Right atrium auricular region (tissue), 2 donors: ENCODE measurements at regions not wholly inside any gene's neighbourhood (a gene's known extent, or its start where the extent isn't known, plus 50 kb on each side); places are given as distances from the start of the nearest gene placed in this dataset.

Source experiments
- DNase-seq: peaks from one replicate; pipeline ENCODE4 v3.0.0-alpha.2; 2019; ENCODE audit warnings: low spot score
- H3K27ac ChIP-seq, 2 donors: fragments of 200-600 bp; sonication (generic); 1 replicate in 1 of 2; 2 replicates in 1 of 2; pipeline ENCODE4 v1.5.1; 2016 to 2019
- H3K27me3 ChIP-seq, 2 donors: fragments of 200-600 bp; sonication (generic); one replicate each; pipeline versions ENCODE4 v1.5.1 to v1.6.0; 2017 to 2019
- H3K36me3 ChIP-seq: fragments of 200-600 bp; sonication (generic); one replicate; pipeline ENCODE4 v1.5.1; 2016
- H3K4me1 ChIP-seq, 2 donors: fragments of 200-600 bp; sonication (generic); one replicate each; pipeline versions ENCODE4 v1.5.1 to v1.6.0; 2017 to 2019
- H3K4me3 ChIP-seq, 2 donors: fragments of 200-600 bp; sonication (generic); 1 replicate in 1 of 2; 2 replicates in 1 of 2; pipeline ENCODE4 v1.5.1; 2017 to 2019; ENCODE audit warnings: mild to moderate bottlenecking in 1 of 2, moderate library complexity in 1 of 2
- H3K9me3 ChIP-seq, 2 donors: fragments of 200-600 bp; sonication (generic); one replicate each; pipeline ENCODE4 v1.5.1; 2019
- CTCF ChIP-seq, 2 donors: fragments of 200-600 bp; sonication (generic); IDR thresholded peaks; one replicate each; pipeline ENCODE4 v1.5.1; 2019; ENCODE audit warnings: antibody characterized with exemption in 2 of 2

DNA sequence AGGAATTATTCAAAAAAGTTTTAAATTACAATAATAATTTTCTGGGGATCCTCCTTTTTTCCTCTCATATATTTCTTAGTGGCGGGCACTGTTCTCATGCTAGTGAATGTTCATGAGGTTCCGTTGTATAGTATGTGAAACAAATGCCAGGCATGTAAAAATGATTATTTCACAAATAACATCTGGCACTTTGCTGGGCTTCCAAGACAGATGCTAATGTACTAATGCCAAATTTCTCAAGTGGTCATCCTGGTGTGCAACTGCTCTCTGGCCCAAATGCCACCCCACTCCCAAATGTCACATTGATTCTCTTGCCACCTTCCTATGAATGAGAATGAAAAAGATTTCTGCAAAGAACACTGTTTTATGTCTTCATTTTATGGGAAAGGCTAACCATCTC is 564.0 kb upstream of the GCFC2 start:
- H3K9me3 ChIP-seq: no peaks in the 10 kb centered on the region

GRCh38 chr2:76274160-76274559 is 563.4 kb upstream of the GCFC2 start:
- DNase-seq: no peak
- Histone ChIP-seq H3K4me3 (no peak overlapping the region), H3K9me3 (no peaks in the 10 kb centered on the region), H3K27me3 (no peaks in the 10 kb centered on the region), H3K27ac (no peak overlapping the region), H3K4me1 (no peaks in the 10 kb centered on the region), H3K36me3 (no peaks in the 10 kb centered on the region)
- TF ChIP-seq CTCF (IDR thresholded peaks at IDR 0.05): no peak

More for the DNA sequence above, 564.0 kb upstream of the GCFC2 start:
- no peaks in the 10 kb centered on the region for H3K27me3 ChIP-seq
- H3K4me3 ChIP-seq: no peak overlapping the region
- no peak for DNase-seq
- no peak overlapping the region for H3K27ac ChIP-seq
- no peak for TF ChIP-seq CTCF (IDR thresholded peaks at IDR 0.05)
- H3K36me3 ChIP-seq: no peaks in the 10 kb centered on the region
- H3K4me1 ChIP-seq: no peaks in the 10 kb centered on the region

DNA sequence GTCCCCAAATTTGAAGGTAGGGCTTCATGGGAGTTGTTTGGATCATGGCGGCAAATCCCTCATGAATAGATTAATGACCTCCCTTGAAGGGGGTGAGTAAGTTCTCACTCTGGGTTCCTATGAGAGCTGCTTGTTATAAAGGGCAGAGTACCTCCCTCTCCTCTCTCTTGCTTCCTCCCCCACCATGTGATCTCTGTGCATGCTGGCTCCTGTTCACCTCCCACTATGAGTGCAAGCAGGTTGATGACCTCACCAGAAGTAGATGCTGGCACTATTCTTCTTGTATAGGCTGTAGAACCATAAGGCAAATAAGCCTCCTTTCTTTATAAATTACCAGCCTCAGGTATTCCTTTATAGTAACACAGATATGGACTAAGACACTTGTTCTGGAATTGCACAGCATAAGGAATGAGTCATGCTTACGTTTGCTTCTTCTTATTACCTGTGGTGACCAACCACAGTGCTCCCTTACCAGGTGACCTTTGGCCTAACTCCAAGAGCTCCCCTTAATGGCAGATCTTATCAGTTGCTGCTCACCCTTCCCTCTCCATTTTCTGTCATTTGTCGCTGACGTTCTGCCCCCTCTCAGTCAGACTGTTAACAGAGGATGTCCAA is 559.5 kb upstream of the GCFC2 start:
- H3K27me3 ChIP-seq: no peaks in the 10 kb centered on the region

DNA sequence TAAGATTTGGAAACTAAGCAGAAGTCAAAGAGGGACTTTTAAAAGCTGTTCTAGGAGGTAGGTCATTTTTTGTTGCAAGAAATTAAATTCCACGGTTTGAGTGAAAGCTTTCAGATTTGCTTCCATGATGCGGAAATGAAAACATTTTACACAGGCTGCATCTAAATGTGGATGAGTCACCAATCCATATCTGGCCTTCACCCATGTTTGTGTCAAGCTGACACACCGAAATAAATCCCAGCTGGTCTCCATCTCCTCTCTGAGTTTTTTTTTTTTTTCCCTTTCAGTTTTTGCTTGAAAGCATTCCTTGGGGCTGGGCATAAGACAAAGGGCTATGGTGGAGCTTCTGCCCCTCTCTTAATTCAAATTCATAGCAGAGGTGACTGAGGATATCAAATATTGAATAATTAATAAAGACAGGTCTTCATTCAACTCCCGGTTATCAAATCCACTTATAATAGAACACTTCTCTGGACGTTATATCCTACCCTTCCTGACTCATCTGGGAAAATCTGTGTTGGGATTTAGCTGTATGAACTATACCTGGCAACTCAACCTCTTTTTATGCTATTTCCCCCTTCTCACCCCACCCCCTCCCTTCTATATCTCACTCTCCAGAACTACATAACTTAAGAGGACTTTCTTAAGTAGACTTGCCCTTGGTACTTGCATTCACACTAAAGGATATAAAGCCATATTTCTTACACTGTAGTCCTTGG is 558.3 kb upstream of the GCFC2 start:
- no peaks in the 10 kb centered on the region for H3K36me3 ChIP-seq
- no peaks in the 10 kb centered on the region for H3K4me1 ChIP-seq
- H3K4me3 ChIP-seq: no peak overlapping the region
- no peak overlapping the region for H3K27ac ChIP-seq
- no peaks in the 10 kb centered on the region for H3K9me3 ChIP-seq
- TF ChIP-seq CTCF (IDR thresholded peaks at IDR 0.05): no peak
- no peaks in the 10 kb centered on the region for H3K27me3 ChIP-seq
- no peak for DNase-seq

More for the DNA sequence above, 559.5 kb upstream of the GCFC2 start:
- no peak overlapping the region for H3K4me3 ChIP-seq
- no peak for TF ChIP-seq CTCF (IDR thresholded peaks at IDR 0.05)
- no peaks in the 10 kb centered on the region for H3K4me1 ChIP-seq
- H3K36me3 ChIP-seq: no peaks in the 10 kb centered on the region
- H3K9me3 ChIP-seq: no peaks in the 10 kb centered on the region
- no peak for DNase-seq
- H3K27ac ChIP-seq: no peak overlapping the region

- no peaks in the 10 kb centered on the region for H3K4me1 ChIP-seq
- H3K4me3 ChIP-seq: no peak overlapping the region
- H3K36me3 ChIP-seq: no peaks in the 10 kb centered on the region
- TF ChIP-seq CTCF (IDR thresholded peaks at IDR 0.05): no peak
- no peak for DNase-seq
- no peak overlapping the region for H3K27ac ChIP-seq
- H3K27me3 ChIP-seq: no peaks in the 10 kb centered on the region
- H3K9me3 ChIP-seq: no peaks in the 10 kb centered on the region
Measured at GRCh38 chr2:76268484-76268883, 557.8 kb upstream of the GCFC2 start.
